GM12874 (cell line): ENCODE measurements at regions not wholly inside any gene's neighbourhood (a gene's known extent, or its start where the extent isn't known, plus 50 kb on each side); places are given as distances from the start of the nearest gene placed in this dataset.

Source experiments
- CTCF ChIP-seq: IDR thresholded peaks from 2 replicates; pipeline ENCODE4 v1.5.1; 2011; ENCODE audit warnings: low read depth, mild to moderate bottlenecking, control low read depth, low read length, moderate library complexity; ENCODE audit not compliant: insufficient read depth

GRCh38 chr5:98101131-98101530 is 672.3 kb upstream of the RGMB start:
- TF ChIP-seq CTCF: no peak

- no peak for TF ChIP-seq CTCF
These were observed 670.5 kb upstream of the RGMB start for GRCh38 chr5:98102936-98103335.

DNA sequence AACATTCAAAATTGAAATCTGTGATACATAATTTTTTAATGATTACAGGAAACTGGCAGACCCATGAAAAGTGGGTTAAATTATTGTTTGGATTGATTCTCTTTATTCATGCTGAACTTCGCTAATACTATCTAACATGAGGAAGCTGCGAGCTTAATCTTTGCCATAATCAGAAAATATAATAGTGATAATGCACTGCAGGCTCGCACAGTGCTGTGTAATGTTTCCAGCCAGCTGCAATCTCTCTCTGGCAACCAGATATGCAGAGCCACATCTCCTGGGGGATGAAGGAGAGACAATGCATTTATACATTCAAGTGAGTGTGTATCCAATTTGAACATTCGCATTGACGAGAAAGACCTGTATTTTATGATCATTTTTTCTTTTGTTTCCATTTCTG is 669.7 kb upstream of the RGMB start:
- TF ChIP-seq CTCF: no peak

- no peak for TF ChIP-seq CTCF
These were observed 668.8 kb upstream of the RGMB start for GRCh38 chr5:98104454-98105188.

DNA sequence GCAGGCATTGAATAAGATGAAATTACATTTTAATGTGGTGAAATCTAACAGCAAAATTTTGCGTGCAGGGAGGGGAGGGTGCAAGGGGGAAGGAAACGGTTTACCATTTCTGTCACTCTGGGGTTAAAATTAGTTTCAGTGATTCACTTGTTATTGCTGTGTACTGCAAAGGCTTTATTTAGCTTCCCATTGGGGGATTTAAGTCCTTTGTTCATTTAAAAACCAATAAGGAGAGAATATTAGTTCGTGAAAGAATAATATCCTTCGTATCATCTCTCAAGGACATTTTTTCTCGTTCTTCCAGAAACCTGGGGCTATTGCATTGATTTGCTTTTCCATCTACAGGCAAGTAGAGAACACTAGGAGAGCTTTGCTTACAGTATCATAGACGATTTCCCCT is 667.8 kb upstream of the RGMB start:
- TF ChIP-seq CTCF: no peak

DNA sequence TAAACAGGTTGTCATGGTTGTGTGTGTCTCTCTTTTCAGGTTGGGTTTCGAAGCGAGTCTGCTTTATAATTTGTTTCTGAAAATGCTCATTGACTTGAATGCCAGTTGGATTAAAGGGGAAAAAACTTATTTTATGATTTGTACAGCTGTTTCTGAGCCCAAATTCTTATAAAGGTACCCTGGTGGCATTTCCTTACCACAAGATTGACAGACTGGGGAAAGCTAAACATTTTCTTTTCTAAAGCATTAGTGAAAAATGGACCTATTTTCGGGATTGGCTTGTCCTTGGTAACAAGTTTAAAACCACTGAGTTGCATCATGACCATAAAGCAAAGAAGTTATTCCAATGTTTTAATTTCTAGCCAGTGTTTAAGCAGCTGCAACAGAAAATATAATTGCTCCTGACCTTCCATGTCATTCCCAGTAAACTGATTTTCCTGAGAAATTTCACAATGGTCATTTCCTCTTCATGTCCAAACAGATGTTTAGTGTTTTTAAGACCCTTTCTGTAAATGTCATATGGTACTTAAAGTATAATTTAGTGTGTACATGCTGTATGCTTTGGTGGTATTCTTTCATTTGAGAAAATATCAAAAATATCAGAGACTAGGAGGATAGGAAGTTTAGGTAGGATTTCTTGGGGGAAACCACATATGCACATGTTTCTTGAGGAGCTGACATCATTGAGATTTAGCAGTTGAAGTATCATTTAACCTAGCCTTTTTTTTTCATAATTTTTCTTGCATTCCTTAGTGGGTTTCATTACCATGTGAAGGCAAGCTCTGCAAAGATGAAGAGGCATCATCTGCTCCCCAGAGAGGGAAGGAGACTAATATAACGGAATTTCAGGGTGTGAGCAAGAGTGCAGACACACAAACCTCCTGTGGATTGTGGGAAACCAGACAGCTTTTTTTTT is 667.1 kb upstream of the RGMB start:
- no peak for TF ChIP-seq CTCF

- TF ChIP-seq CTCF: no peak
These were observed 665.0 kb upstream of the RGMB start for GRCh38 chr5:98108497-98108896.
